ENCODE measurements at regions not wholly inside any gene's neighbourhood (a gene's known extent, or its start where the extent isn't known, plus 50 kb on each side); places are given as distances from the start of the nearest gene placed in this dataset.

- peaks cover 0 to 6% (median 0%) of the 10 kb centered on the region in 4 donors for H3K27me3 ChIP-seq
- H3K27ac ChIP-seq (replicated peaks in 1 of 4), result no peak overlapping the region
- H3K4me3 ChIP-seq, result no peak overlapping the region
- H3K36me3 ChIP-seq, result no peaks in the 10 kb centered on the region
- peak; percentile 77 for DNase-seq (ENCODE audit: extremely low spot score)
- TF ChIP-seq POLR2A (IDR thresholded peaks at IDR 0.05; ENCODE audit: low read depth), result no peak
- intact Hi-C loops (cut with DNase I), result no loop called here
- H3K9me3 ChIP-seq, result no peaks in the 10 kb centered on the region
- H3K4me1 ChIP-seq, result no peaks in the 10 kb centered on the region
- 0% methylated on average over 2 of the region's 2 CpGs for WGBS
Measured at GRCh38 chr16:47970291-47970931, 185.4 kb downstream of the ABCC12 start.

DNA sequence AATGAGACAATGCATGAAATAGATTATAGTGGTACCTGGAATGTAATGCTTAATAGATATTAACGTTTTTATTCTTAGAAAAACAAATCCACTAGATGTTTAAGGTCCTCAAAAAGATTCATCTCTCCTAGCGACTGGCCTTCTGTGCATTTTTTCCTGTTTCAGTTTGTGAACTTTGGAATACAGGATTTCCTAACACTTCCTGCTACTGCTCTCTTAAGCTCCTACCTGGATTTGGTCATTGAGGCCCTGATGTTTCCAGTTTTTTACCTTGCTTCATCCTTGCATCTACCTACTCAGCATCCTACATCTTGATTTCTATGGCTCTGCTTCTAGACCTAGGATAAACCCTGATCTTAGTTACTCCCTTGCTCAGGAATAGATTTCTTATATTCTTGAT, 188.4 kb downstream of the ABCC12 start:
- Histone ChIP-seq H3K27me3 (no peaks in the 10 kb centered on the region), H3K4me3 (no peak overlapping the region), H3K27ac (replicated peaks in 1 of 4) (no peak overlapping the region), H3K4me1 (no peaks in the 10 kb centered on the region), H3K9me3 (no peaks in the 10 kb centered on the region), H3K36me3 (no peaks in the 10 kb centered on the region)
- intact Hi-C loops (cut with DNase I), result no loop called here
- DNase-seq (ENCODE audit: extremely low spot score), result no peak
- 56% methylated on average over 2 of the region's 2 CpGs for WGBS
- no peak for TF ChIP-seq EP300 (IDR thresholded peaks at IDR 0.05)
- TF ChIP-seq POLR2A (IDR thresholded peaks at IDR 0.05; ENCODE audit: low read depth), result no peak

GRCh38 chr16:47966325-47966724, 189.5 kb downstream of the ABCC12 start:
- Histone ChIP-seq H3K27ac (replicated peaks in 1 of 4) (no peak overlapping the region), H3K9me3 (no peaks in the 10 kb centered on the region), H3K4me3 (no peak overlapping the region), H3K4me1 (no peaks in the 10 kb centered on the region), H3K27me3 (no peaks in the 10 kb centered on the region), H3K36me3 (no peaks in the 10 kb centered on the region)
- TF ChIP-seq CTCF (IDR thresholded peaks at IDR 0.05), result no peak
- TF ChIP-seq EP300 (IDR thresholded peaks at IDR 0.05), result no peak
- no peak for TF ChIP-seq POLR2AphosphoS5 (IDR thresholded peaks at IDR 0.05)
- TF ChIP-seq POLR2A (IDR thresholded peaks at IDR 0.05; ENCODE audit: low read depth), result no peak
- 76% methylated on average over 4 of the region's 4 CpGs for WGBS
- intact Hi-C loops (cut with DNase I), result no loop called here
- no peak for DNase-seq (ENCODE audit: extremely low spot score)

DNA sequence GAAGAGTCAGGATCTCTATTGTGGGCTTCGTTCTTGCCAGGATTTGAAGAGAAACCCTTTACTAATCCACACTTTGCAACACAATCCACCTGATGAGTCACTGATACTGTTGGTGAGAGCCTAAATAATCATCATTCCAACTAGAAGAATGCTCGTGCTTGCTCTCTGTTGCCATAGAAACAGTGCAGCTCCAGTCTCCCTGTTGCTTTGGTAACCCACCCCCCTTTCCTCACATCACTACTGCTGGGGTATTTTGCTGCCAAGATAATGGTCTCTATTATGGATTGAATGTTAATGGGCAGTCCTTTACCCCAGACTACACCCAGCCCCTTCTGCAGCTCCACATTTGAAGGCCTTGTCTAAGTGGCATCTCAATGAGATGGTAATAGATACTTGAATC, 190.4 kb downstream of the ABCC12 start:
- H3K9me3 ChIP-seq, result no peaks in the 10 kb centered on the region
- no peak for DNase-seq (ENCODE audit: extremely low spot score)
- 19% methylated on average over 2 of the region's 2 CpGs for WGBS
- H3K4me1 ChIP-seq, result no peaks in the 10 kb centered on the region
- no peaks in the 10 kb centered on the region for H3K27me3 ChIP-seq
- intact Hi-C loops (cut with DNase I), result no loop called here
- H3K4me3 ChIP-seq, result no peak overlapping the region
- no peaks in the 10 kb centered on the region for H3K36me3 ChIP-seq
- no peak overlapping the region for H3K27ac ChIP-seq (replicated peaks in 1 of 4)
- TF ChIP-seq POLR2AphosphoS5 (IDR thresholded peaks at IDR 0.05) (no peak), EP300 (IDR thresholded peaks at IDR 0.05) (no peak), CTCF (IDR thresholded peaks at IDR 0.05) (no peak), POLR2A (IDR thresholded peaks at IDR 0.05; ENCODE audit: low read depth) (no peak)

DNA sequence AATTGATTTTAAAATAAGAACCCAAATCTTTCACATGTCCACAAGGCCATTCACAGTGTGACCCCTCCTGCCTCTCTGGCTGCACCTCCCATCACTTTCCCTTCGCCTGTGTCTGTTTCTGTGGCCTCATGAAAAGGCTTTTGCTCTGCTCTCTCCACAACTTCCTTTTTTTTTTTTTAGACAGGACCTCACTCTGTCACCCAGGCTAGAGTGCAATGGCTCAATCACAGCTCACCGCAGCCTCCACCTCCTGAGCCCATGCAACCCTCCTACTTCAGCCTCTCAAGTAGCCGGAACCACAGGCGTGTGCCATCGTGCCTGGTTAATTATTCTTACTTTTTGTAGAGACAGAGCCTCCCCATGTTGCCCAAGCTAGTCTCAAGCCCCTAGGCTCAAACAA, 197.1 kb downstream of the ABCC12 start:
- no peak for DNase-seq (ENCODE audit: extremely low spot score)
- Histone ChIP-seq H3K4me1 (no peaks in the 10 kb centered on the region), H3K27ac (replicated peaks in 1 of 4) (no peak overlapping the region), H3K9me3 (no peaks in the 10 kb centered on the region), H3K36me3 (no peaks in the 10 kb centered on the region), H3K27me3 (no peaks in the 10 kb centered on the region), H3K4me3 (no peak overlapping the region)
- intact Hi-C loops (cut with DNase I), result no loop called here
- no peak for TF ChIP-seq EP300 (IDR thresholded peaks at IDR 0.05)
- WGBS, result 83% methylated on average over 5 of the region's 5 CpGs

DNA sequence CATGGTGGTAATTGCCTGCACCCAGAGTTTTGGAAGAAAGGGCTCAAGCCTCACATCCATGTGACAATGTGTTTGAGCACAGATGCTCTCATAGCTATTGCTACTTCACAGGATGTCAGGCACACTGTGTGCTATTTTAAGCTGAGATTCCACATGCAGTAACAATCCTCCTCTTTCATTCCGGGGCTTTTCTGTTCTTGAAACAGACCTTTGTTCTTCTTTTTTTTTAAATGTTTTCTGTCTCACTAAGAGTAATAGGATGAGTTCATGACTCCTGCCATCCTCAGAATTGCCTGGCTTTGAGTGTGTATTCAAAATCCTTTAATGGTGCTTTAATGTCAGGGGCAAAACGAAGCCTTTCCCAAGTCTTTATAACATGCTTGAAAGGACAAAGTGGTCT, 198.9 kb downstream of the ABCC12 start:
- intact Hi-C loops (cut with DNase I), result no loop called here
- 37% methylated on average over 2 of the region's 2 CpGs for WGBS

More for the DNA sequence above, 198.9 kb downstream of the ABCC12 start:
- Histone ChIP-seq H3K4me3 (no peak overlapping the region), H3K27me3 (no peaks in the 10 kb centered on the region), H3K36me3 (no peaks in the 10 kb centered on the region), H3K9me3 (no peaks in the 10 kb centered on the region), H3K4me1 (no peaks in the 10 kb centered on the region), H3K27ac (replicated peaks in 1 of 4) (no peak overlapping the region)
- DNase-seq (ENCODE audit: extremely low spot score), result no peak
- no peak for TF ChIP-seq CTCF (IDR thresholded peaks at IDR 0.05)
- TF ChIP-seq POLR2AphosphoS5 (IDR thresholded peaks at IDR 0.05), result no peak
- no peak for TF ChIP-seq POLR2A (IDR thresholded peaks at IDR 0.05; ENCODE audit: low read depth)
- TF ChIP-seq EP300 (IDR thresholded peaks at IDR 0.05), result no peak

Measured in esophagus muscularis mucosa (tissue), 4 donors.